Gastroesophageal sphincter (tissue), 4 donors: ENCODE measurements at regions not wholly inside any gene's neighbourhood (a gene's known extent, or its start where the extent isn't known, plus 50 kb on each side); places are given as distances from the start of the nearest gene placed in this dataset.

Source experiments
- ATAC-seq: fragments of 150-250 bp; one replicate; pipeline ENCODE4 v1.9.1; 2016; ENCODE audit warnings: mild to moderate bottlenecking, moderate library complexity
- H3K27ac ChIP-seq, 4 donors: fragments of 200-600 bp; sonication (generic) in 3 of 4; 1 replicate in 3 of 4; 2 replicates in 1 of 4; pipeline ENCODE4 v1.5.1; 2016 to 2019
- H3K27me3 ChIP-seq: fragments of 200-600 bp; sonication (generic); one replicate; pipeline ENCODE4 v1.5.1; 2019
- H3K36me3 ChIP-seq, 2 donors: fragments of 200-600 bp; sonication (generic); one replicate each; pipeline ENCODE4 v1.5.1; 2019; ENCODE audit warnings: control low read depth in 1 of 2
- H3K4me1 ChIP-seq, 3 donors: fragments of 200-600 bp; sonication (generic); 1 replicate in 2 of 3; 2 replicates in 1 of 3; pipeline ENCODE4 v1.5.1; 2016 to 2019; ENCODE audit warnings: control low read depth in 2 of 3
- H3K4me3 ChIP-seq, 2 donors: fragments of 200-600 bp; sonication (generic); one replicate each; pipeline ENCODE4 v1.5.1; 2019; ENCODE audit warnings: mild to moderate bottlenecking in 1 of 2, moderate library complexity in 1 of 2
- H3K9me3 ChIP-seq, 3 donors: fragments of 200-600 bp; sonication (generic); one replicate each; pipeline ENCODE4 v1.5.1; 2017 to 2019; ENCODE audit warnings: control low read depth in 2 of 3
- EP300 ChIP-seq: sonication (generic); formaldehyde crosslinking; IDR thresholded peaks from one replicate; pipeline ENCODE4 v1.6.1; 2017; ENCODE audit warnings: antibody characterized with exemption, mild to moderate bottlenecking
- POLR2A ChIP-seq, 2 donors: fragments of 450-650 bp; IDR thresholded peaks; one replicate each; pipeline ENCODE4 v1.6.1; 2017; ENCODE audit warnings: antibody characterized with exemption in 2 of 2, mild to moderate bottlenecking in 2 of 2, moderate library complexity in 1 of 2
- POLR2AphosphoS5 ChIP-seq: sonication (generic); formaldehyde crosslinking; IDR thresholded peaks from one replicate; pipeline ENCODE4 v1.6.1; 2017; ENCODE audit warnings: antibody characterized with exemption
- WGBS, 2 donors: methylation state at CpG; one replicate each; pipeline ENCODE4 v1.1.5; 2018; ENCODE audit warnings: low coverage in 1 of 2; 5-methylcytosine and 5-hydroxymethylcytosine counted together
- TF ChIP-seq, protein P1 (sequence below), 4 experiments: fragments of 200-600 bp in 2 of 4; fragments of 450-650 bp in 2 of 4; sonication (generic) in 1 of 4; IDR thresholded peaks; one replicate each; pipeline ENCODE4 v1.5.1; 2017 to 2019; ENCODE audit warnings: antibody characterized with exemption in 4 of 4, mild to moderate bottlenecking in 2 of 4, moderate library complexity in 2 of 4

DNA sequence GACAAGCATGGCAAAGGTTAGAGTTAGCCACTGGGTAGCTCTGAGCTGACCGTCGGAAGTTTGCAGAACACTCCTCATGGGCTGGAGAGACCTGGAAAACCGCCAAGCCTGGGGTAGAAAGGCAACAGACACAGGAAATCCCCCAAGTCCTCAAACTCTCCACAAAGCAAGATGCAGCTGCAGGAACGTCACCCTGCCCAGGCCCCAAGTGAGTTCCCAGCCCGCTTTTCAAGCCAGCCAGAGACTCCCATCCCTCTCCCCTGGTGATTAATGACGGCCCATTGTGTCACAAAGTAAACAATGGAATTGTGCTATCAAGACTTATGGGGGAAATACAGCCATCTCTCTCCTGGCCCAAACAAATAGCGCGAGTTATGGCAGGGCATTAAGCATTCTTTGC lies 633.0 kb downstream of the TBC1D22A start:
- Histone ChIP-seq H3K27ac (no peak overlapping the region), H3K4me1 (no peaks in the 10 kb centered on the region), H3K9me3 (no peaks in the 10 kb centered on the region), H3K36me3 (no peaks in the 10 kb centered on the region), H3K4me3 (no peak overlapping the region), H3K27me3 (peaks cover 21% of the 10 kb centered on the region)
- no peak for TF ChIP-seq POLR2AphosphoS5
- WGBS, 2 donors: 75% methylated on average over 2 to 5 of the region's 8 CpGs
- ATAC-seq: no peak

DNA sequence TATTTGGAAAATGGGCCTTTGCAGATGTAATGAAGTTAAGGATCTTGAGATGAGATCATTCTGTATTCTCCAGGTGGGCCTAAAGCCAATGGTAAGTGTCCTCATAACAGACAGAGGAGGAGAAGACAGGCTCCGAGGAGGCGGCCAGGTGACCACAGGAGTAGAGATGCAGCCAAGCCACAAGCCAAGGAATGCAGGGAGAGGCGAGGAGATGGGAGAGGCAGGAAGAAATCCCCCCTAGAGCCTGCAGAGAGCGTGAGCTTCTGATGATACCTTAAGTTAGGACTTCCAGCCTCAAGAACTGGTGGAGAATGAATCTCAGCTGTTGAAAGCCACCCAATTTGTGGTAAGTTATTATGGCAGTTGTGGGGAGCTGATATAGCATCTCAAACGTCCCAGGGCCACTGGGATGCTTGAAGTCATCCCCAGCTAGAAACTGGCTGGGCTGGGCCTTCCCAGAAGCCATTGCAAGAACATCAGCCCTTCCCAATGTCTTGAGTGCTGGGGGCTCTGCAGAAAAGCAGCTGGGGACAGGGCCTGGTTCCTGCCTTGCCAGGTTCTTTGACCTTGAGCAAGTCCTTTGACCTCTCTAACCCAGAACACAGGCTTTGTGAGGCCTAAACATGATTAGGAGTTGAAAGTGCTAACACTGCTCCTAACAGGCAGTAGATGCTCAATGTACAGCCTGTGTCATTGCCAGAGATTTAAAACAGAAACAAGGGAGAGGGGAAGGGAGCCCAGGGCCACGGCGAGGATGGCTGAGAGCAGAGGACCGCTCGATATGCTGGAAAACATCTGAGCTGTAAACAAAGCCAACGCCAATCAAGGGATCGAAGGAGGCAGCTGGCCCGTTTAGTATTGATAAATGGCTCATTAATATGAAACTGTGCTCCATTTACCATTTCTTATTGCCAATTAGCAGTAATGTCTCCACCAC lies 632.3 kb downstream of the TBC1D22A start:
- Histone ChIP-seq H3K27me3 (peaks cover 22% of the 10 kb centered on the region), H3K9me3 (no peaks in the 10 kb centered on the region), H3K4me3 (no peak overlapping the region), H3K36me3 (no peaks in the 10 kb centered on the region), H3K27ac (no peak overlapping the region), H3K4me1 (no peaks in the 10 kb centered on the region)
- WGBS, 2 donors: 65 to 66% methylated on average over 8 to 10 of the region's 12 CpGs
- TF ChIP-seq EP300 (no peak), POLR2A (IDR thresholded peaks at IDR 0.05) (no peak), POLR2AphosphoS5 (no peak)
- TF ChIP-seq, protein P1, sequence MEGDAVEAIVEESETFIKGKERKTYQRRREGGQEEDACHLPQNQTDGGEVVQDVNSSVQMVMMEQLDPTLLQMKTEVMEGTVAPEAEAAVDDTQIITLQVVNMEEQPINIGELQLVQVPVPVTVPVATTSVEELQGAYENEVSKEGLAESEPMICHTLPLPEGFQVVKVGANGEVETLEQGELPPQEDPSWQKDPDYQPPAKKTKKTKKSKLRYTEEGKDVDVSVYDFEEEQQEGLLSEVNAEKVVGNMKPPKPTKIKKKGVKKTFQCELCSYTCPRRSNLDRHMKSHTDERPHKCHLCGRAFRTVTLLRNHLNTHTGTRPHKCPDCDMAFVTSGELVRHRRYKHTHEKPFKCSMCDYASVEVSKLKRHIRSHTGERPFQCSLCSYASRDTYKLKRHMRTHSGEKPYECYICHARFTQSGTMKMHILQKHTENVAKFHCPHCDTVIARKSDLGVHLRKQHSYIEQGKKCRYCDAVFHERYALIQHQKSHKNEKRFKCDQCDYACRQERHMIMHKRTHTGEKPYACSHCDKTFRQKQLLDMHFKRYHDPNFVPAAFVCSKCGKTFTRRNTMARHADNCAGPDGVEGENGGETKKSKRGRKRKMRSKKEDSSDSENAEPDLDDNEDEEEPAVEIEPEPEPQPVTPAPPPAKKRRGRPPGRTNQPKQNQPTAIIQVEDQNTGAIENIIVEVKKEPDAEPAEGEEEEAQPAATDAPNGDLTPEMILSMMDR (IDR thresholded peaks at IDR 0.05): no peak
- no peak for ATAC-seq

DNA sequence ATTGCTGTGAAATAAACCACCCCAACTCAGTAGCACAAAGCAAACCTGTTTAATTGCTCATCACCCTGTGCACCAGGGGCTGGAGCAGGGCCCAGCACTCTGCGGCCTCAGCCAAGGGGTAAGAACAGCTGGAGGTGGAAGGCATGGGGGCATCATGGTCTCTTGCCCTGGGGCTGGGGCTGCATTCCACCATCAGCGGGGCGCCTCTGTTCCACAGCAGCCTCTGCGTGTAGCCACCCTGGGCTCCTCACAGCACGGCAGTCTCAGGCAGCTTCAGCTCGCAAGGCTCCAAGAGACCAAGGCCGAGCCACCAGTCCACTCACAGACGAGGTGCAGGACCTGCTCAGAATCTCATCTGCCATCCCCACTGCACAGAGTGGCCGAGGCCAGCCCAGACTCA lies 630.7 kb downstream of the TBC1D22A start:
- Histone ChIP-seq H3K36me3 (no peaks in the 10 kb centered on the region), H3K9me3 (no peaks in the 10 kb centered on the region), H3K4me3 (no peak overlapping the region), H3K4me1 (no peaks in the 10 kb centered on the region), H3K27ac (no peak overlapping the region), H3K27me3 (peaks cover 31% of the 10 kb centered on the region)
- TF ChIP-seq POLR2A (IDR thresholded peaks at IDR 0.05) (no peak), POLR2AphosphoS5 (no peak), EP300 (no peak)
- no peak for ATAC-seq
- WGBS, 2 donors: 80% methylated on average over 1 of the region's 9 CpGs

DNA sequence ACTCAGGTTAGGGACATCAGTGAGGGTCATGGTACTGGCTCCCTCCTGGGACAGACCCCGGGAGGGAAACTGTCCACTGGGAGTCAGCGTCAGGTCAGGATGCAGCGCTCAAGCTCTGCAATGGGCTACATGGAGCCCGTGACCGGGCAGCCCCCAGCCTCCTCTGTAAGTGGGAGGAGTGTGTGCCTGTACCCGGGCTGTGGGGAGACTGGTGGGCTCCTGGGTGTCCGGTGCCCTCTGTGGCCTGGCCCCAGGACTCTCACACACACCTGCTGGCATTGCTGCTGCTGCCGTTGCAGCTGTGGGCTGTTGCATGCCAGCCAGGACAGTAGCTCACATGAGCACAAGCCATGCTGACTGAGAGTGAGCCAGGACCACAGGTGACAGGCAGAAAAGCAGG lies 630.3 kb downstream of the TBC1D22A start:
- H3K27me3 ChIP-seq: peaks cover 35% of the 10 kb centered on the region
- no peaks in the 10 kb centered on the region for H3K9me3 ChIP-seq
- no peak for TF ChIP-seq POLR2A (IDR thresholded peaks at IDR 0.05)
- no peak for TF ChIP-seq POLR2AphosphoS5
- no peak for TF ChIP-seq EP300
- TF ChIP-seq, protein P1 (IDR thresholded peaks at IDR 0.05): no peak
- ATAC-seq: no peak
- WGBS, 2 donors: no CpG with 5 or more reads among the region's 8 CpGs
- H3K4me1 ChIP-seq: no peaks in the 10 kb centered on the region
- no peak overlapping the region for H3K4me3 ChIP-seq
- no peaks in the 10 kb centered on the region for H3K36me3 ChIP-seq
- no peak overlapping the region for H3K27ac ChIP-seq

DNA sequence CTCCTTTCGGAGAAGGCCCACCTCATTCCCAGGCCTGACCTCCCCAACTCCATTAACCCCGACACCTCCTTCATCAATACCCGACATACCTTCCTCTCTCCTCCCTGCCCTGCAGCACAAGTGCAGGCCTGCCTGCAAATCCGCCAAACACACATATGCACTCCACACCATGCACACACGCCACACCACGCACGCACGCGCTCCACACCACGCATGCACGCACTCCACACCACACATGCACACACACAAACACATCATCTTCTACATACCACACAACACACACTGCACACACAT lies 629.6 kb downstream of the TBC1D22A start:
- 66 to 90% methylated on average over 9 to 10 of the region's 11 CpGs for WGBS, 2 donors
- no peak overlapping the region for H3K27ac ChIP-seq
- ATAC-seq: no peak

More for the DNA sequence above, 629.6 kb downstream of the TBC1D22A start:
- Histone ChIP-seq H3K9me3 (no peaks in the 10 kb centered on the region), H3K27me3 (peaks cover 41% of the 10 kb centered on the region), H3K36me3 (no peaks in the 10 kb centered on the region), H3K4me1 (no peaks in the 10 kb centered on the region), H3K4me3 (no peak overlapping the region)
- TF ChIP-seq POLR2A (IDR thresholded peaks at IDR 0.05): no peak
- TF ChIP-seq POLR2AphosphoS5: no peak
- TF ChIP-seq EP300: no peak
- TF ChIP-seq, protein P1 (IDR thresholded peaks at IDR 0.05): no peak
